ENCODE measurements at regions not wholly inside any gene's neighbourhood (a gene's known extent, or its start where the extent isn't known, plus 50 kb on each side); places are given as distances from the start of the nearest gene placed in this dataset.

- TF ChIP-seq, protein P1, sequence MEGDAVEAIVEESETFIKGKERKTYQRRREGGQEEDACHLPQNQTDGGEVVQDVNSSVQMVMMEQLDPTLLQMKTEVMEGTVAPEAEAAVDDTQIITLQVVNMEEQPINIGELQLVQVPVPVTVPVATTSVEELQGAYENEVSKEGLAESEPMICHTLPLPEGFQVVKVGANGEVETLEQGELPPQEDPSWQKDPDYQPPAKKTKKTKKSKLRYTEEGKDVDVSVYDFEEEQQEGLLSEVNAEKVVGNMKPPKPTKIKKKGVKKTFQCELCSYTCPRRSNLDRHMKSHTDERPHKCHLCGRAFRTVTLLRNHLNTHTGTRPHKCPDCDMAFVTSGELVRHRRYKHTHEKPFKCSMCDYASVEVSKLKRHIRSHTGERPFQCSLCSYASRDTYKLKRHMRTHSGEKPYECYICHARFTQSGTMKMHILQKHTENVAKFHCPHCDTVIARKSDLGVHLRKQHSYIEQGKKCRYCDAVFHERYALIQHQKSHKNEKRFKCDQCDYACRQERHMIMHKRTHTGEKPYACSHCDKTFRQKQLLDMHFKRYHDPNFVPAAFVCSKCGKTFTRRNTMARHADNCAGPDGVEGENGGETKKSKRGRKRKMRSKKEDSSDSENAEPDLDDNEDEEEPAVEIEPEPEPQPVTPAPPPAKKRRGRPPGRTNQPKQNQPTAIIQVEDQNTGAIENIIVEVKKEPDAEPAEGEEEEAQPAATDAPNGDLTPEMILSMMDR (IDR thresholded peaks at IDR 0.05), result no peak
- no peak for TF ChIP-seq REST (IDR thresholded peaks at IDR 0.05; ENCODE audit: insufficient read depth in 1 of 2, low read depth in 2 of 2, low read length in 1 of 2)
- no peak for TF ChIP-seq POLR2AphosphoS5 (IDR thresholded peaks at IDR 0.05; ENCODE audit: low read depth, low read length)
- no peak for TF ChIP-seq SIN3A (IDR thresholded peaks at IDR 0.05; ENCODE audit: borderline replicate concordance, insufficient read depth, low read depth, low read length)
- TF ChIP-seq TCF7L2 (IDR thresholded peaks at IDR 0.05; ENCODE audit: low read depth, low read length), result no peak
Observed at GRCh38 chr9:81379655-81380054, 309.7 kb downstream of the TLE1 start.

All from Panc1 (cell line).